CD14-positive monocyte (primary cell): ENCODE measurements at regions not wholly inside any gene's neighbourhood (a gene's known extent, or its start where the extent isn't known, plus 50 kb on each side); places are given as distances from the start of the nearest gene placed in this dataset.

Experiments
- DNase-seq, 3 donors: peaks; one replicate each; pipeline ENCODE4 v3.0.0-alpha.2; 2011 to 2022
- H2AFZ ChIP-seq: 2 replicates; pipeline ENCODE4 v1.6.0; 2012; ENCODE audit warnings: mild to moderate bottlenecking, low read depth, low read length, inconsistent platforms; ENCODE audit not compliant: insufficient read depth, poor library complexity, severe bottlenecking
- H3K27ac ChIP-seq, 2 donors: 1 replicate in 1 of 2; 2 replicates in 1 of 2; pipeline ENCODE4 v1.5.1; 2012 to 2013; ENCODE audit warnings: low read length in 2 of 2, control low read depth in 1 of 2, inconsistent platforms in 1 of 2, low read depth in 1 of 2, mild to moderate bottlenecking in 1 of 2
- H3K27me3 ChIP-seq, 2 donors: one replicate each; pipeline versions ENCODE4 v1.6.0 to v1.6.1; 2011 to 2013; ENCODE audit warnings: low read length in 2 of 2; ENCODE audit not compliant: control insufficient read depth in 2 of 2, insufficient read depth in 2 of 2
- H3K36me3 ChIP-seq, 2 donors: replicated peaks in 1 of 2; 1 replicate in 1 of 2; 2 replicates in 1 of 2; pipeline versions ENCODE4 v1.5.1 to v1.6.1; 2012 to 2013; ENCODE audit warnings: low read length in 2 of 2, control low read depth in 1 of 2, inconsistent platforms in 1 of 2, mild to moderate bottlenecking in 1 of 2; ENCODE audit not compliant: insufficient read depth in 2 of 2, control insufficient read depth in 1 of 2
- H3K4me1 ChIP-seq, 2 donors: 1 replicate in 1 of 2; 2 replicates in 1 of 2; pipeline versions ENCODE4 v1.5.1 to v1.6.1; 2012 to 2013; ENCODE audit warnings: low read length in 2 of 2, control low read depth in 1 of 2, inconsistent platforms in 1 of 2, mild to moderate bottlenecking in 1 of 2, moderate library complexity in 1 of 2; ENCODE audit not compliant: insufficient read depth in 2 of 2, control insufficient read depth in 1 of 2
- H3K4me2 ChIP-seq: replicated peaks from 2 replicates; pipeline ENCODE3; 2012; ENCODE audit warnings: low read length, moderate library complexity, mild to moderate bottlenecking; ENCODE audit not compliant: poor library complexity, severe bottlenecking; ENCODE audit errors: extremely low read depth
- H3K4me3 ChIP-seq, 3 experiments: fragments of 200-600 bp in 1 of 3; sonication (generic) in 1 of 3; replicated peaks in 1 of 3; 1 replicate in 2 of 3; 2 replicates in 1 of 3; pipeline ENCODE4 v1.5.1; 2011 to 2013; ENCODE audit warnings: low read length in 3 of 3, mild to moderate bottlenecking in 3 of 3, control low read depth in 2 of 3, low read depth in 2 of 3, inconsistent platforms in 1 of 3, moderate library complexity in 1 of 3
- H3K79me2 ChIP-seq: 2 replicates; pipeline ENCODE4 v1.6.0; 2012; ENCODE audit warnings: mild to moderate bottlenecking, control low read depth, inconsistent platforms, low read length, moderate library complexity; ENCODE audit not compliant: insufficient read depth
- H3K9ac ChIP-seq: 2 replicates; pipeline ENCODE4 v1.6.0; 2017; ENCODE audit warnings: low read length, mild to moderate bottlenecking; ENCODE audit not compliant: insufficient read depth, poor library complexity, severe bottlenecking
- H3K9me3 ChIP-seq, 2 donors: replicated peaks in 1 of 2; 1 replicate in 1 of 2; 2 replicates in 1 of 2; pipeline versions ENCODE4 v1.5.1 to v1.6.1; 2012 to 2013; ENCODE audit warnings: low read length in 2 of 2, control low read depth in 1 of 2; ENCODE audit not compliant: control insufficient read depth in 1 of 2, insufficient read depth in 1 of 2
- H4K20me1 ChIP-seq: 2 replicates; pipeline ENCODE4 v1.6.0; 2012; ENCODE audit warnings: mild to moderate bottlenecking, low read length, control low read depth, moderate library complexity; ENCODE audit not compliant: insufficient read depth
- H3K27ac Mint-ChIP-seq, 7 donors: one replicate each; pipeline ENCODE4 v1.8.0; 2020; ENCODE audit warnings: mild to moderate bottlenecking in 7 of 7, mixed read lengths in 7 of 7, moderate library complexity in 6 of 7, inconsistent platforms in 2 of 7
- H3K27me3 Mint-ChIP-seq, 3 donors: one replicate each; pipeline ENCODE4 v1.8.0; 2021 to 2022; ENCODE audit warnings: low read depth in 3 of 3, mild to moderate bottlenecking in 3 of 3, mixed read lengths in 3 of 3, moderate library complexity in 3 of 3, inconsistent platforms in 1 of 3
- H3K36me3 Mint-ChIP-seq, 2 donors: one replicate each; pipeline ENCODE4 v1.8.0; 2020; ENCODE audit warnings: mixed read lengths in 2 of 2, inconsistent platforms in 1 of 2, mild to moderate bottlenecking in 1 of 2
- H3K4me1 Mint-ChIP-seq: one replicate; pipeline ENCODE4 v1.8.0; 2020; ENCODE audit warnings: mild to moderate bottlenecking, mixed read lengths
- H3K4me3 Mint-ChIP-seq, 2 donors: one replicate each; pipeline ENCODE4 v1.8.0; 2020; ENCODE audit warnings: mild to moderate bottlenecking in 2 of 2, mixed read lengths in 2 of 2, moderate library complexity in 1 of 2
- H3K9me3 Mint-ChIP-seq, 7 donors: one replicate each; pipeline ENCODE4 v1.8.0; 2020 to 2022; ENCODE audit warnings: mixed read lengths in 7 of 7, mild to moderate bottlenecking in 6 of 7, moderate library complexity in 6 of 7, inconsistent platforms in 2 of 7
- CTCF ChIP-seq: fragments of 200-600 bp; IDR thresholded peaks from one replicate; pipeline ENCODE4 v1.8.0; 2022; ENCODE audit warnings: antibody characterized with exemption, mild to moderate bottlenecking
- WGBS: methylation state at CpG from one replicate; pipeline ENCODE4 v1.1.5; 2013; ENCODE audit warnings: missing lambda C conversion rate; ENCODE audit not compliant: insufficient coverage; 5-methylcytosine and 5-hydroxymethylcytosine counted together
- intact Hi-C, 2 donors: fragments of 100-400 bp; cut with micrococcal nuclease; formaldehyde crosslinking; loops; one replicate each; pipeline versions ENCODE4 v1.15.0 to v1.15.1; 2023

- no peak overlapping the region for H3K27ac Mint-ChIP-seq
- peaks cover 2% of the 10 kb centered on the region for H3K4me1 Mint-ChIP-seq
- H3K4me3 Mint-ChIP-seq = no peak overlapping the region
Observed at GRCh38 chr1:222996310-222996975, 146.6 kb downstream of the TLR5 start.

GRCh38 chr1:223000632-223001031 is 142.4 kb downstream of the TLR5 start:
- H3K9me3 Mint-ChIP-seq = no peaks in the 10 kb centered on the region
- H3K4me3 ChIP-seq = no peak overlapping the region
- H3K36me3 ChIP-seq = peaks cover 0 to 8% of the 10 kb centered on the region in 2 donors
- H3K4me3 Mint-ChIP-seq = no peak overlapping the region
- H3K27me3 Mint-ChIP-seq = no peaks in the 10 kb centered on the region
- no peak overlapping the region for H3K27ac ChIP-seq
- H3K79me2 ChIP-seq = no peaks in the 10 kb centered on the region
- no peak overlapping the region for H2AFZ ChIP-seq
- H3K9me3 ChIP-seq = no peaks in the 10 kb centered on the region
- H3K4me1 ChIP-seq = no peaks in the 10 kb centered on the region
- no peaks in the 10 kb centered on the region for H3K4me1 Mint-ChIP-seq
- no peak overlapping the region for H3K9ac ChIP-seq
- intact Hi-C loops = no loop called here
- DNase-seq = no peak
- H3K4me2 ChIP-seq = no peak overlapping the region
- no peak for TF ChIP-seq CTCF
- no peaks in the 10 kb centered on the region for H3K27me3 ChIP-seq
- no peaks in the 10 kb centered on the region for H4K20me1 ChIP-seq
- no peak overlapping the region for H3K27ac Mint-ChIP-seq
- peaks cover 9 to 13% of the 10 kb centered on the region in 2 donors for H3K36me3 Mint-ChIP-seq

More at GRCh38 chr1:222996310-222996975, 146.6 kb downstream of the TLR5 start:
- Histone ChIP-seq H3K36me3 (no peaks in the 10 kb centered on the region), H4K20me1 (no peaks in the 10 kb centered on the region), H3K4me3 (no peak overlapping the region), H3K79me2 (no peaks in the 10 kb centered on the region), H2AFZ (no peak overlapping the region), H3K4me2 (no peak overlapping the region), H3K27ac (no peak overlapping the region), H3K9ac (no peak overlapping the region), H3K27me3 (no peaks in the 10 kb centered on the region), H3K9me3 (no peaks in the 10 kb centered on the region), H3K4me1 (no peaks in the 10 kb centered on the region)
- Mint-ChIP-seq H3K36me3 (peaks cover 2 to 4% of the 10 kb centered on the region in 2 donors), H3K9me3 (no peaks in the 10 kb centered on the region), H3K27me3 (no peaks in the 10 kb centered on the region)
- 100% methylated on average over 1 of the region's 3 CpGs for whole genome bisulfite sequencing
- intact Hi-C loops = no loop called here
- DNase-seq = no peak
- TF ChIP-seq CTCF = no peak
